SK-N-SH (cell line): ENCODE measurements at regions not wholly inside any gene's neighbourhood (a gene's known extent, or its start where the extent isn't known, plus 50 kb on each side); places are given as distances from the start of the nearest gene placed in this dataset.

Experiments
- CTCF ChIA-PET: fragments of 300-600, 350-600 bp; formaldehyde crosslinking; extraction: SDS; loops from one replicate; lab custom pipeline; 2021; lab: Yijun Ruan, JAX
- POLR2A ChIA-PET: fragments of 350-600 bp; sonication (Branson Sonifier 250); formaldehyde crosslinking; extraction: SDS; loops from one replicate; lab custom pipeline; 2020; ENCODE audit warnings: antibody characterized with exemption, inconsistent platforms; lab: Yijun Ruan, JAX
- DNase-seq: peaks from one replicate; pipeline ENCODE4 v3.0.0; 2012
- H2AFZ ChIP-seq: fragments of 200-600 bp; sonication (generic); 2 replicates; pipeline ENCODE4 v1.8.1; 2016; ENCODE audit warnings: antibody characterized with exemption, mild to moderate bottlenecking, low read depth
- H3F3A ChIP-seq: fragments of 200-600 bp; sonication (generic); replicated peaks from 2 replicates; pipeline ENCODE3; 2016; ENCODE audit warnings: antibody characterized with exemption, mild to moderate bottlenecking; ENCODE audit not compliant: insufficient read depth
- H3K27ac ChIP-seq, 2 experiments: fragments of 200-500 bp in 1 of 2; fragments of 200-600 bp in 1 of 2; sonication (Bioruptor generic) in 1 of 2; sonication (generic), shearing (Covaris generic) in 1 of 2; 2 replicates each; pipeline versions ENCODE4 v1.5.1 to v1.6.1; 2014 to 2016; ENCODE audit warnings: low read depth in 2 of 2, inconsistent platforms in 1 of 2, low read length in 1 of 2, mild to moderate bottlenecking in 1 of 2, mixed read lengths in 1 of 2
- H3K27me3 ChIP-seq: fragments of 200-600 bp; sonication (generic), shearing (Covaris generic); 2 replicates; pipeline ENCODE4 v1.6.1; 2016; ENCODE audit warnings: mixed run types; ENCODE audit not compliant: insufficient read depth
- H3K36me3 ChIP-seq, 2 experiments: fragments of 200-500 bp in 1 of 2; fragments of 200-600 bp in 1 of 2; sonication (Bioruptor generic) in 1 of 2; sonication (generic) in 1 of 2; replicated peaks in 1 of 2; 2 replicates each; pipeline versions ENCODE3 to v1.5.1; 2014 to 2016; ENCODE audit warnings: low read length in 1 of 2, mild to moderate bottlenecking in 1 of 2; ENCODE audit not compliant: insufficient read depth in 2 of 2, control insufficient read depth in 1 of 2
- H3K4me1 ChIP-seq, 2 experiments: fragments of 200-500 bp in 1 of 2; fragments of 200-600 bp in 1 of 2; sonication (Bioruptor generic) in 1 of 2; sonication (generic), shearing (Covaris generic) in 1 of 2; 2 replicates each; pipeline versions ENCODE4 v1.5.1 to v1.6.1; 2014 to 2016; ENCODE audit warnings: low read depth in 1 of 2, low read length in 1 of 2, mixed run types in 1 of 2; ENCODE audit not compliant: insufficient read depth in 2 of 2, control insufficient read depth in 1 of 2
- H3K4me2 ChIP-seq: fragments of 200-600 bp; sonication (generic), shearing (Covaris generic); 2 replicates; pipeline ENCODE4 v1.6.1; 2017; ENCODE audit warnings: mixed run types
- H3K4me3 ChIP-seq, 2 experiments: fragments of 200-500 bp in 1 of 2; fragments of 200-600 bp in 1 of 2; sonication (Bioruptor generic) in 1 of 2; sonication (generic), shearing (Covaris generic) in 1 of 2; 2 replicates each; pipeline versions ENCODE4 v1.5.1 to v1.8.1; 2014 to 2016; ENCODE audit warnings: low read depth in 2 of 2, inconsistent platforms in 1 of 2, low read length in 1 of 2, mild to moderate bottlenecking in 1 of 2, mixed read lengths in 1 of 2, moderate library complexity in 1 of 2
- H3K79me2 ChIP-seq: fragments of 200-600 bp; sonication (generic); 2 replicates; pipeline ENCODE4 v1.8.1; 2017; ENCODE audit warnings: mild to moderate bottlenecking; ENCODE audit not compliant: insufficient read depth
- H3K9ac ChIP-seq: fragments of 200-600 bp; sonication (generic); 2 replicates; pipeline ENCODE4 v1.6.1; 2017; ENCODE audit warnings: mixed run types
- H3K9me2 ChIP-seq: fragments of 200-600 bp; sonication (generic); 2 replicates; pipeline ENCODE4 v1.6.1; 2017; ENCODE audit warnings: mixed run types
- H3K9me3 ChIP-seq: fragments of 200-600 bp; sonication (generic); 2 replicates; pipeline ENCODE4 v1.6.1; 2017; ENCODE audit warnings: mixed run types, mild to moderate bottlenecking, moderate library complexity
- H4K20me1 ChIP-seq: fragments of 200-600 bp; sonication (generic); 2 replicates; pipeline ENCODE4 v1.6.1; 2017; ENCODE audit warnings: mild to moderate bottlenecking, mixed run types; ENCODE audit not compliant: insufficient read depth
- CHD2 ChIP-seq: fragments of 150-350 bp; IDR thresholded peaks from 2 replicates; pipeline ENCODE4 v1.6.1; 2018; ENCODE audit warnings: low read length; ENCODE audit not compliant: partially characterized antibody
- CTCF ChIP-seq: fragments of 200-600 bp; sonication (generic); IDR thresholded peaks from 2 replicates; pipeline ENCODE4 v1.6.1; 2017; ENCODE audit warnings: antibody characterized with exemption, mild to moderate bottlenecking, moderate library complexity
- EP300 ChIP-seq, 2 experiments: IDR thresholded peaks; 2 replicates each; pipeline versions ENCODE4 v1.4.0 to v1.6.1; 2012; ENCODE audit warnings: borderline replicate concordance in 1 of 2, low read depth in 1 of 2, low read length in 1 of 2
- FOXJ3 ChIP-seq: sonication (generic); formaldehyde crosslinking; IDR thresholded peaks from 2 replicates; pipeline ENCODE4 v1.5.1; 2020; ENCODE audit warnings: mild to moderate bottlenecking, missing genetic modification reagents
- PBX3 ChIP-seq: IDR thresholded peaks from 2 replicates; pipeline ENCODE4; 2012
- POLR2AphosphoS5 ChIP-seq: IDR thresholded peaks from 2 replicates; pipeline ENCODE4 v1.6.1; 2012; ENCODE audit warnings: low read depth, low read length
- RCOR1 ChIP-seq: fragments of 150-350 bp; IDR thresholded peaks from 2 replicates; pipeline ENCODE4 v1.6.1; 2017; ENCODE audit warnings: antibody characterized with exemption, low read length
- REST ChIP-seq: IDR thresholded peaks from 2 replicates; pipeline ENCODE4 v1.6.1; 2012; ENCODE audit warnings: mild to moderate bottlenecking, low read depth, low read length, moderate library complexity
- RFX5 ChIP-seq: IDR thresholded peaks from 2 replicates; pipeline ENCODE4 v1.6.1; 2012; ENCODE audit warnings: mild to moderate bottlenecking, improper control_type of control experiment, low read length
- TCF12 ChIP-seq: IDR thresholded peaks from 2 replicates; pipeline ENCODE4 v1.4.0; 2012
- USF2 ChIP-seq: fragments of 150-350 bp; IDR thresholded peaks from 2 replicates; pipeline ENCODE4 v1.6.1; 2017; ENCODE audit warnings: antibody characterized with exemption, low read length, low read depth, borderline replicate concordance
- YY1 ChIP-seq: IDR thresholded peaks from 2 replicates; pipeline ENCODE4 v1.4.0; 2012; ENCODE audit warnings: low read depth, mild to moderate bottlenecking
- WGBS: methylation state at CpG from one replicate; pipeline ENCODE4 v1.1.6; 2017; ENCODE audit warnings: low lambda C conversion rate; 5-methylcytosine and 5-hydroxymethylcytosine counted together

- Histone ChIP-seq H3F3A (no peaks in the 10 kb centered on the region), H3K27me3 (no peaks in the 10 kb centered on the region), H3K9ac (no peak overlapping the region), H3K4me2 (no peak overlapping the region), H3K9me2 (no peaks in the 10 kb centered on the region), H3K27ac (no peak overlapping the region), H3K79me2 (no peaks in the 10 kb centered on the region), H3K4me3 (no peak overlapping the region), H3K4me1 (no peaks in the 10 kb centered on the region; a peak in 1 of 4 replicates), H2AFZ (no peak overlapping the region), H3K9me3 (no peaks in the 10 kb centered on the region), H3K36me3 (no peaks in the 10 kb centered on the region), H4K20me1 (no peaks in the 10 kb centered on the region)
- no peak for DNase-seq
- no peak for TF ChIP-seq POLR2AphosphoS5
- TF ChIP-seq CHD2 = no peak
- no peak for TF ChIP-seq PBX3
- TF ChIP-seq FOXJ3 = no peak
- TF ChIP-seq RCOR1 = no peak
- TF ChIP-seq YY1 = no peak
- TF ChIP-seq CTCF = no peak
- no peak for TF ChIP-seq REST
- no peak for TF ChIP-seq RFX5
- no peak for TF ChIP-seq EP300 (IDR thresholded peaks at IDR 0.05; ENCODE audit: borderline replicate concordance in 1 of 2, low read depth in 1 of 2, low read length in 1 of 2)
- TF ChIP-seq USF2 = no peak
- TF ChIP-seq TCF12 = no peak
- 73% methylated on average over 3 of the region's 3 CpGs for WGBS
- ChIA-PET CTCF (no interaction called here), POLR2A (no interaction called here)
Measured at GRCh38 chr22:25511725-25512124, 52.8 kb upstream of the GRK3 start.
